Medulla oblongata (tissue), 1 donor: ENCODE measurements at regions not wholly inside any gene's neighbourhood (a gene's known extent, or its start where the extent isn't known, plus 50 kb on each side); places are given as distances from the start of the nearest gene placed in this dataset.

Experiments
- DNase-seq: peaks from one replicate; pipeline ENCODE4 v3.0.0-alpha.2; 2015; ENCODE audit errors: extremely low spot score

GRCh38 chr13:106041445-106041844, 494.0 kb downstream of the EFNB2 start:
- no peak for DNase-seq

GRCh38 chr13:106038752-106039151, 496.7 kb downstream of the EFNB2 start:
- no peak for DNase-seq

- DNase-seq: peak; percentile 3
These were observed 498.6 kb downstream of the EFNB2 start for GRCh38 chr13:106036870-106037269.

GRCh38 chr13:106034201-106034600, 501.3 kb downstream of the EFNB2 start:
- no peak for DNase-seq

DNA sequence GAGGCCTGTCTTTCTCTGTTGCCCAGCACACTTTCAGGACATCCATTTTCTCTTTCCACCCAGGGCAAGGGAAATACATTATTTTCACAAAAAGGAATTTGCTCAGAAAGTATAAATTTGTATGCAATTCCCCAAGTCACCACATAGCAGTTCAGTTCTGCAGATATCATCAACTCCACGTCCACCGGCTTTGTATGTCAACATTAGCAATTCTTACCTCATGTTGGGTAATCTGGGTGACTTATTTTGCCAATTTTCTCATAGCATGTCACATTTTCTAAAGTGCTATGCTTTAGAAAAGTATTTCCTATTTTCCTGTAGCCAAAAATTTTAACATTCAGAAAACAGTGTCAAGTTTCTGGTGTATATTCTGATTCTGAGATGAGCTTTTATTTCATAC, 501.8 kb downstream of the EFNB2 start:
- DNase-seq: no peak

DNA sequence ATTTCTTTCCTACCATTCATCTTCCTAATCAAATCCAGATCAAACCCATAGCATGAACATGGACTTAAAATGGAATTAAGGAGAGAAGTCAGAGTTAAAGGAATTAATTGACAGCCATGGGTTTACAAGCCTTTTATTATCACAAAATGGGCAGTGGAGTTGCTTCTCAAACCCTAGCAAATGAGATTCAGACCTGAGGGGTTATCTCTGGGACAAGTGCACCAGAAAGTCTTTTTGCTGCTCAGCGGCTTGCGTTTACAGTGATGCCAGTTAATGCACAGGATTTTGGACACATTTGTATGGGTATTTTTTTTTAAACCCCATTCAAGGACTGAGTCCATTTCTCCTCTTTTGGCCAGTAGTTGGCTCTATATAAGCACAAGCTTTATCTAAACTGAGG, 503.0 kb downstream of the EFNB2 start:
- no peak for DNase-seq

DNA sequence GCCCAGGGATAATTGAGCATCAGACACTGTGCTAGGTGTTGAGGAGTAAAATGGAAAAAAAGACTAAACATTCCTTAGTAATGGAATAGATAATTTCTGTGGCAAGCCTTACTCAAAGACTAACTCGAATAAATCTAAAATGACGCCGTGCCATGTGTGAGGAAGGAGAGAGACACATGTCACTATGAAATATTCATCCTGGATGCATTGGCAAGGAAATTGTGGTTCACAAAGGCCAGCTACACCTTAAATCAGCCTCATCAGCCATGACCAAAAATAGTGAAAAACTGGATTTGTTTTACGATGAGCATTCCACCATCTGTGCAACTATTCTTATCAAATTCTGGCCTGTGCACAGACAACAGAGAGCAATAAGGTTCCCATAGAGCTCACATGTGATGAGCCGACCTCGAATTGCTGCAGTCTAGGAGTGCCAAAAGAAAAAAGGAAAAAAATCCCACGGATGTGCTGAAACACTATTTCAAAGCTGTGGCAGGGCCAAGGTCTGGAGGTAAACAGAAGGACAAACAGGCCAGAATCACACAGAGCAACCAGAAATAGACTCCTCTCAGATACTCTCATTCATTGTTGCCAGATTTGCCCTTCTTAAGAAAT, 505.7 kb downstream of the EFNB2 start:
- DNase-seq: no peak

DNA sequence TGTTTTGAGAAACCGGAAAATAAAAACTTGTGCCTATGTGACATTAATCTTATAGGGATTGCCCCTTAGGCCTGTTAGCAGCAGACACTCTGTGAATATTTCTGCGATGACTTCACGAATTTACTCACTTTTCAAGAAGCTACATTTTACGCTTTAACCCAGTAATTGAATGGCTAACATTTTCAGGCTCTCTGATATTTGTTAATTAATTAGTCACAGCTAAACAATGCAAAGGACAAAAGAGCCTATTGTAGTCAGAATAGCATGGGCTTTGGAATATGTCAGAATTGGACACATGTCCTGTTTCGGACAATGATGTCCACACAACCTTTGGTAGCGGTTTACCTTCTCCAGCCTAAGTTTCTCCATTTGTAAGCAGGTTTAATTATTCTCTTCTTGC, 506.6 kb downstream of the EFNB2 start:
- no peak for DNase-seq

DNA sequence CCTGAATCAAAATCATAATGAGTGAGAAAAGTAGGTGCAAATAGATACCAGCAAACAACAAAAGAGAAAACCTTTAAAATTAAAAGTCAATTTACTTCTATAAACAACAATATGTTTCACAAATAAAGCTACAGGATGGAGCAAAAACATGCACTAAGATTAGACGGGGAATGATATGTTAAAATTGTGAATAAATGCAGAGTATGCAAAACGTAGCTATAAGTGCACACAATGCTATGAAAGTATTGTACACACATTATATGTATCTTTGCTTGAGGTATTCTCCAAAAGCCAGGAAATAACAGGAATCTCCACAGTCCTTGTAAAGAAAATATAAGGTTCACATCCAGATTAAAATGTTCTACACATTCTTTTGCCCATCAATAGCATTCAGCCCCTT, 523.9 kb downstream of the EFNB2 start:
- no peak for DNase-seq

DNA sequence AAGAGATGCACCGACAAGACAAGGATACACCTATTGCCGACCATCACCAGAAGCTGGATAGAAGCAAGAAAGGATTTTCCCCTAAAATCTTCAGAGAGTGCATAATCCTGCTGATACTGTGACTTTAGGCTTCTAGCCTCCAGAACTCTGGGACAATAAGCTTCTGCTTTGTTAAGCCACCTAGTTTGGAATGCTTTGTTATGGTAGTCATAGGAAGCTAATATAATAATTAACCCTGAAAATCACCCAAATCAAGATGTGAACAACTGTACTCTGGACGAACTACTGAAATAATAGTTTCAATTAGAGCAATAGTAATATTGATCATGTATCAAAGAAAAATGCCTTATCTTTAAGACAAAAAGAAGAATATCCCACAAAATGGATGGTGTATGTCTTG, 524.6 kb downstream of the EFNB2 start:
- no peak for DNase-seq

DNA sequence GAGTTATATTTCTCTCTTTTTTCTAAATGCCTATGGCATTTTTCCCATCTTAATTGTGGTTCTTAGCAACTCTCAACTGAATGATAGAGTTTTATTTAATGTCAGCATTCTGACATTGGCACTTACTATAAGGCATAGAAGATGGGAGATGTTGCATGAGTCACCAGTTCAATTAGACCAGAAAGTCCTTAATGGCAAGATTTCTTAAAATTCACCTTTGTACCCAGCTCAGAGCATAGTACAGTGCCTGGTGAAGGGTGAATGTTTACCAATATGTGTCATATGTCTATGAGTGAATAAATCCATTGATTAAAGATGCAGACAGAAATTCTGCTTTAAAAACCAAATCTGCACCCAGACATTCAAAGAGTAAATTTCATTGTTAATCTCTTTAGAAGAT, 526.9 kb downstream of the EFNB2 start:
- DNase-seq: no peak

- DNase-seq: no peak
These were observed 528.3 kb downstream of the EFNB2 start for GRCh38 chr13:106007156-106007555.

DNA sequence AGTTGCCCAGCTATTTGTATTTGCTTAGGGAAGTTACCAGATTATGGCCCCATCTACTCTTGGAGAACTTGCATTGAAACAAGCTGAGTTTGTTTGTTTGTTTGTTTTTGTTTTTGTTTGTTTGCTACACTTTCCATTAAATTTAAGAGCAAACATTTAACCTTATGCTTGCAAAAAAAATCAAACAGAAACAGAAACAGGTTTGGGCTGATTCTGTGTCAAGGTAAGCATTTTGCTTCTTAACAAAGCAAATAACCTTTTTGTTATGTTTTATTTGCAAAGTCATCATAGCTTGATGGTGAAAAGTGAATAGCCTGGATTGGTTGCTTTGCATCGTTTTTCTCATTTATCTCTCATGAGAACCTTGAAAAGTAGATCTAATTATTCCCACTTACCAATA, 531.8 kb downstream of the EFNB2 start:
- no peak for DNase-seq

- DNase-seq: no peak
These were observed 534.0 kb downstream of the EFNB2 start for GRCh38 chr13:106001443-106001842.

- no peak for DNase-seq
These were observed 537.6 kb downstream of the EFNB2 start for GRCh38 chr13:105997581-105998550.

DNA sequence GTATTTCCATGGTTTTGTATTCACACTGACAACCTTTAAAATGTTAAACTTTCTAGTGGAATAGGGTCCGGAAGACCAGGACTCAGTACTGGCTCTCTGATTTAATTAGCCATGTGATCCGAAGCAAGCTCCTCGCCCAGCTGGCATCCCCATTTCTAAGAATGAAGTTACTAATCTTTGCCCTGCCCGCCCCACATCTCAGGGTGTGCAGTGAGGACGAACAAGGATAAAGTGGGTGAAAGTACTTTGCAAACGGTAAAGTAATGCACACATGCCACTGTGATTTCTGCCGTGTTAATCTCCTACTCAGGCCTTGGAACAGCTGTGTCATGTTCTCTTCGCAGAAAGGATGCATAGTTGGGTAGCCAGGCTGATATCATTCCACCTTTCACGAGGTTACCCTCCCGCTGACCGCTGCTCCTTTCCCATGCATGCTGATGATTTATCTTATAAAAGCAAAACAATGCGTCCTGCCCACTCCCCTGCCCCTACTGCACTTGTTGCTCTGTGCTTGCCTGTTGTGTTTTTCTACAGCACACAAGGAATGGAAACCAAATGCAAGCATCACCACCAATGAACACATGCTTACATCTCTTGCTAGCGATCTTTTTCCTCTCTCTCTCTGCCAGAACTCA, 539.0 kb downstream of the EFNB2 start:
- no peak for DNase-seq

GRCh38 chr13:105994340-105994739, 541.1 kb downstream of the EFNB2 start:
- no peak for DNase-seq

DNA sequence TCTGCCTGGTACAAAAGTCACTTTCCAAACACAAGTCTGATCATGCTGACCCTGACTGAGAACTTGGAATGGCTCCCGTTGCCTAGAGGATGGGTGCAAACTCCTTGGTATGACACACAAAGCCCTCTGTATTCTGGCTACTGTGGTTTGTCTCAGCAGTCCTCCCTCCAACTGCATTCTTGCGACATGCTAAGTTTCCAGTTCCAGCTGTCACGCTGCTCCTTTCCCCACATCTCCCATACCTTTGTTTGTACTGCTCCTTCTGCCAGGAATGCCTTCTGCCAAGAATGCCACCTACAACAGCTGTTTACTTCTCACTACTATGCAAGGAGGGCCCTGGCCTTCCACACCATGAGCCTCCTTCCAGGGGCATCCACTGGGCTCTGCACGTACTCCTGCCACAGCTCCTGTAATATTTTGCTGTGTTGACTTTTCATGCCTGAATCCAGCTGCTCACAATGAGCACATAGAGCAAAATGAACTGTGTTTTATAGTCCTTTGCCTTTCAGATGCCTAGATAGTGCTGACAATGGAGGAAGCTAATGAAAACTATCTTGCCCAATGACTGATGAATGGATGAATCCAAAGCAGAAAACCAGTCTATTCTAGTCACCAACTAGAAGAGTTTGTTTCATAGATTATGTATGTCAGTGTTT, 543.7 kb downstream of the EFNB2 start:
- peak; percentile 73 for DNase-seq

GRCh38 chr13:105991131-105991530, 544.3 kb downstream of the EFNB2 start:
- no peak for DNase-seq

GRCh38 chr13:105990256-105990958, 545.1 kb downstream of the EFNB2 start:
- no peak for DNase-seq

DNA sequence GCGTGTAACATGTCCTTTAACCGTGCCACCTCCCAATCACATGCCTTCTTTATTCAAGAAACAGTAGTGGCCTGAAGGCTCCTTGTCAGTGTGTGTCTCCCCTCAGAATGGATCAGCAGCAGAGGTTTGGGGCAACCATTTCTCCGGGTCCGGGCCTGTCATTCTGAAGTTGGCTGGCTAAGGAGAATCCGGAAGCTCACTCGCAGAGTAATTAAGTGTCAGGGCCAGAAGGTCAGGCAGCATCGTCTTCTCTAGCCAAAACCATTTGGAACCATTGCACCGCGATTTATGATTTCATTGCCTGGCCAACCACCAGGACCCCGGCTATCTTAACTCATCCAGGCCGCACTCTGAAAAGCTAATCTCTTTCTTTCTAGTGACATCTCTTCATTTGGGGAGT, 550.8 kb downstream of the EFNB2 start:
- DNase-seq: no peak

- no peak for DNase-seq
These were observed 551.2 kb downstream of the EFNB2 start for GRCh38 chr13:105984236-105984635.
